Neural crest cell (in vitro differentiated cells): ENCODE measurements at regions not wholly inside any gene's neighbourhood (a gene's known extent, or its start where the extent isn't known, plus 50 kb on each side); places are given as distances from the start of the nearest gene placed in this dataset.

Experiments used
- DNase-seq: peaks from one replicate; pipeline ENCODE4 v3.0.0; 2021; ENCODE audit warnings: low read depth, mixed read lengths, low spot score
- H3K27ac Mint-ChIP-seq: one replicate; pipeline ENCODE4 v1.8.0; 2021; ENCODE audit warnings: mild to moderate bottlenecking, mixed read lengths; ENCODE audit not compliant: unreplicated experiment
- H3K27me3 Mint-ChIP-seq: 2 replicates; pipeline ENCODE4 v1.8.0; 2021; ENCODE audit warnings: low read depth, mild to moderate bottlenecking, mixed read lengths
- H3K36me3 Mint-ChIP-seq: 2 replicates; pipeline ENCODE4 v1.8.0; 2021; ENCODE audit warnings: low read depth, mild to moderate bottlenecking, mixed read lengths
- H3K4me1 Mint-ChIP-seq: 2 replicates; pipeline ENCODE4 v1.8.0; 2021; ENCODE audit warnings: mixed read lengths
- H3K4me3 Mint-ChIP-seq: one replicate; pipeline ENCODE4 v1.8.0; 2021; ENCODE audit warnings: mild to moderate bottlenecking, mixed read lengths
- H3K9me3 Mint-ChIP-seq: 2 replicates; pipeline ENCODE4 v1.8.0; 2021; ENCODE audit warnings: mixed read lengths
- CTCF ChIP-seq: fragments of 200-600 bp; sonication (generic); conservative IDR thresholded peaks from 2 replicates; pipeline ENCODE4 v1.5.0; 2021; ENCODE audit warnings: antibody characterized with exemption, mild to moderate bottlenecking

GRCh38 chr1:96473791-96474434 lies 247.7 kb upstream of the PTBP2 start:
- no peak overlapping the region for H3K4me3 Mint-ChIP-seq

DNA sequence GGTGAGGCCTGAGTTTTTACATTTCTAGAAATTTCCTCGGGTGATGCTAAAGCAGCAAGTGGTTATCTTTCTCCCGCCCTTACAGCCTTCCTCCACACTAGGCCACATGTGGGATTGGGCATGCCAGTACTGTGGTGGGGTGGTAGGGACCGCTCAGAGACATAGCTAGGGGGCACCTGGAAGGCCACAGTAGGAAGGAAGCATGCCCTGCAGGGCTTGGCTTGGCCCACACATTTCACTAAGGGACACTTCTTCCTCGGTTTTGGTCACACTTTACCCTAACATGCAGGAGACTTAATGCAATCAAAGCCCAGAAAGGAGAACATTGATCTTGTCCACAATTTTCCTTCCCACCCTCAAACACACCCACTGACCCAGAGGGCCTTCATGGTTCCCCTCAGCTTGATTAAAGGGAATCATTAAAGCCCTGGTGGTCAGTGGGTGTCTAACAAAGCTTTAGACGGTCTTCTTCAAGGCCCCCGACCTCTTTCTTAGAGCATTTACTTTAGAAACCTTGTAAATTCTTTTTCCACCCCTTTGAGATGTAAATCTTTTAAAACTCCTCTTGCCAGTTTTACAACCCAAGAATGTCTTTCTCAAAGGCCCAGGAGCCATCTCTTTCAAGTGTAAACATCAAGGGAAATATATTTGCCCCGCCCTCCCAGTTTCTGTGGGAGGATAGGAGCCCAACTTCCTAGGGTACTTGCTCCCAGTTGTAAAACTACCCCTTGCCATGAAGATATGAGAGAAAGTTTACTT lies 246.4 kb upstream of the PTBP2 start:
- Mint-ChIP-seq H3K9me3 (peaks cover 4% of the 10 kb centered on the region), H3K4me1 (peaks cover 45% of the 10 kb centered on the region), H3K27ac (no peak overlapping the region), H3K4me3 (no peak overlapping the region), H3K27me3 (no peaks in the 10 kb centered on the region), H3K36me3 (no peaks in the 10 kb centered on the region)
- no peak for TF ChIP-seq CTCF
- no peak for DNase-seq

More at GRCh38 chr1:96473791-96474434, 247.7 kb upstream of the PTBP2 start:
- Mint-ChIP-seq H3K4me1 (peaks cover 45% of the 10 kb centered on the region), H3K36me3 (no peaks in the 10 kb centered on the region), H3K27me3 (no peaks in the 10 kb centered on the region), H3K27ac (no peak overlapping the region), H3K9me3 (peaks cover 4% of the 10 kb centered on the region)
- no peak for DNase-seq
- no peak for TF ChIP-seq CTCF

DNA sequence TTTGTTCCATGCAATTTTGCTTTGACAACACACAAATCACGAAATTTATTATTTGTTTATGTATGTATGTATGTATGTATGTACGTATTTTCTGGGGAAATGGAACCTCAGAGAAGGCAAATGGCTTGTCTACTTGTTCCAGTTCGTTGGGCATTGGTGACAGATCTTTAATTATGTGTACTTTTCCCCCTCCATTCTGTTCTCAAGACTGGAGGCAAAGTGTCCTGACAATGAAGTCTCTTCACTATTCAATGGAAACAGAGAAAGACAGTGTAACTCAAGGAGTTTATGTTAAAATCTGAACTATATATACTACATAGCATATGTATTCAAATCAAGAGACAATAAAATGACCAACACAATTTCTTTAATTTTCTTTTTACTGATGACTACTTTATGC lies 245.7 kb upstream of the PTBP2 start:
- DNase-seq = no peak
- Mint-ChIP-seq H3K4me3 (no peak overlapping the region), H3K9me3 (peaks cover 7% of the 10 kb centered on the region), H3K4me1 (peaks cover 45% of the 10 kb centered on the region), H3K27ac (no peak overlapping the region), H3K27me3 (no peaks in the 10 kb centered on the region), H3K36me3 (no peaks in the 10 kb centered on the region)
- TF ChIP-seq CTCF = no peak

GRCh38 chr1:96478228-96478627 lies 243.4 kb upstream of the PTBP2 start:
- H3K27ac Mint-ChIP-seq = no peak overlapping the region
- no peaks in the 10 kb centered on the region for H3K36me3 Mint-ChIP-seq
- H3K27me3 Mint-ChIP-seq = no peaks in the 10 kb centered on the region
- no peak for TF ChIP-seq CTCF
- DNase-seq = no peak
- no peak overlapping the region for H3K4me3 Mint-ChIP-seq
- peaks cover 3% of the 10 kb centered on the region for H3K9me3 Mint-ChIP-seq
- H3K4me1 Mint-ChIP-seq = peaks cover 54% of the 10 kb centered on the region

- no peaks in the 10 kb centered on the region for H3K36me3 Mint-ChIP-seq
- no peak for DNase-seq
- H3K27me3 Mint-ChIP-seq = no peaks in the 10 kb centered on the region
- no peak overlapping the region for H3K4me3 Mint-ChIP-seq
- TF ChIP-seq CTCF = no peak
- no peak overlapping the region for H3K27ac Mint-ChIP-seq
- peaks cover 33% of the 10 kb centered on the region for H3K4me1 Mint-ChIP-seq
- H3K9me3 Mint-ChIP-seq = peaks cover 3% of the 10 kb centered on the region
Observed at GRCh38 chr1:96481409-96481808, 240.2 kb upstream of the PTBP2 start.
